ENCODE measurements at regions not wholly inside any gene's neighbourhood (a gene's known extent, or its start where the extent isn't known, plus 50 kb on each side); places are given as distances from the start of the nearest gene placed in this dataset.

- DNase-seq (ENCODE audit: low read depth) = no peak
- TF ChIP-seq, protein P1, sequence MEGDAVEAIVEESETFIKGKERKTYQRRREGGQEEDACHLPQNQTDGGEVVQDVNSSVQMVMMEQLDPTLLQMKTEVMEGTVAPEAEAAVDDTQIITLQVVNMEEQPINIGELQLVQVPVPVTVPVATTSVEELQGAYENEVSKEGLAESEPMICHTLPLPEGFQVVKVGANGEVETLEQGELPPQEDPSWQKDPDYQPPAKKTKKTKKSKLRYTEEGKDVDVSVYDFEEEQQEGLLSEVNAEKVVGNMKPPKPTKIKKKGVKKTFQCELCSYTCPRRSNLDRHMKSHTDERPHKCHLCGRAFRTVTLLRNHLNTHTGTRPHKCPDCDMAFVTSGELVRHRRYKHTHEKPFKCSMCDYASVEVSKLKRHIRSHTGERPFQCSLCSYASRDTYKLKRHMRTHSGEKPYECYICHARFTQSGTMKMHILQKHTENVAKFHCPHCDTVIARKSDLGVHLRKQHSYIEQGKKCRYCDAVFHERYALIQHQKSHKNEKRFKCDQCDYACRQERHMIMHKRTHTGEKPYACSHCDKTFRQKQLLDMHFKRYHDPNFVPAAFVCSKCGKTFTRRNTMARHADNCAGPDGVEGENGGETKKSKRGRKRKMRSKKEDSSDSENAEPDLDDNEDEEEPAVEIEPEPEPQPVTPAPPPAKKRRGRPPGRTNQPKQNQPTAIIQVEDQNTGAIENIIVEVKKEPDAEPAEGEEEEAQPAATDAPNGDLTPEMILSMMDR (IDR thresholded peaks at IDR 0.05; ENCODE audit: control insufficient read depth, insufficient read depth, low read depth, low read length, missing control alignments) = no peak
- H3K4me3 ChIP-seq (ENCODE audit: control insufficient read depth, low read depth, low read length) = no peak overlapping the region
Observed at GRCh38 chr4:79497001-79497400, 89.0 kb upstream of the GK2 start.

GRCh38 chr4:79495447-79495846 is 87.4 kb upstream of the GK2 start:
- TF ChIP-seq, protein P1 (IDR thresholded peaks at IDR 0.05; ENCODE audit: control insufficient read depth, insufficient read depth, low read depth, low read length, missing control alignments) = no peak
- no peak overlapping the region for H3K4me3 ChIP-seq (ENCODE audit: control insufficient read depth, low read depth, low read length)
- no peak for DNase-seq (ENCODE audit: low read depth)

DNA sequence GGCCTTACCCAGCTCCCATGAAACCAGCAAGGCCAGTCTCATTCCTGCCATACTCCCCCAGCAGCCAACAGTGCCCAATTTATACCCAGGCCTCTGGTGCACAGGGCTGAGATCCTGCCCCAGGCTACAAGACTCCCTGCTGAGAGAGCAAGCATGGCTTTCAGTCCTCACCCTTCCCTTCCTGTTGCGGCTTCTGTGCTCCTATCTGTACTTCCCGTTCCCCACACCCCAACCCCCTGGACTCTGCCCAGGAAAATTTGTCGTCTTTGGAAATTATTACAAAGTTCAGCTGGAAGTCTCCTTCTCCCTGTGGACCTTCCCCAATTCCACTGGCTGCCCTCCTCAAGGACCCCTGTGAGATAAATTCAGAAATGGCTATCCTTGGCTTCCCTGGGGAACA is 84.1 kb upstream of the GK2 start:
- DNase-seq (ENCODE audit: low read depth) = no peak
- TF ChIP-seq, protein P1 (IDR thresholded peaks at IDR 0.05; ENCODE audit: control insufficient read depth, insufficient read depth, low read depth, low read length, missing control alignments) = no peak

GRCh38 chr4:79489506-79489905 is 81.5 kb upstream of the GK2 start:
- H3K4me3 ChIP-seq (ENCODE audit: control insufficient read depth, low read depth, low read length) = no peak overlapping the region
- TF ChIP-seq, protein P1 (IDR thresholded peaks at IDR 0.05; ENCODE audit: control insufficient read depth, insufficient read depth, low read depth, low read length, missing control alignments) = no peak
- DNase-seq (ENCODE audit: low read depth) = no peak

More for the DNA sequence above, 84.1 kb upstream of the GK2 start:
- no peak overlapping the region for H3K4me3 ChIP-seq (ENCODE audit: control insufficient read depth, low read depth, low read length)

DNA sequence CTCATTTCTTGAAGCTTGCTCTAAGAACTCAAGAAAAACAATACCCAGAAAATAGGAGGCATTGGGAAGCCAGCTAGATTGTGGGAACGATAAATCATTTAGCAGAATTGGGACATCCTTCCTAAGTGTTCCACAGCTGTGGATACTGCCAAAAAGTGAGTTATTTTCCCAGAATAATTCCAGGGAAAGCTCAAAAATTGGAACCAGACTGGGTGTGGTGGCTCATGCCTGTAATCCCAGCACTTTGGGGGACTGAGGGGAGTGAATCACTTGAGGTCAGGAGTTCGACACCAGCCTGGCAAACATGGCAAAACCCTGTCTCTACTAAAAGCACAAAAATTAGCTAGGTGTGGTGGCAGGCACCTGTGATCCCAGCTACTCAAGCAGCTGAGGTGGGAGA is 68.2 kb upstream of the GK2 start:
- no peak overlapping the region for H3K4me3 ChIP-seq (ENCODE audit: control insufficient read depth, low read depth, low read length)
- TF ChIP-seq, protein P1 (IDR thresholded peaks at IDR 0.05; ENCODE audit: control insufficient read depth, insufficient read depth, low read depth, low read length, missing control alignments) = no peak
- DNase-seq (ENCODE audit: low read depth) = no peak

DNA sequence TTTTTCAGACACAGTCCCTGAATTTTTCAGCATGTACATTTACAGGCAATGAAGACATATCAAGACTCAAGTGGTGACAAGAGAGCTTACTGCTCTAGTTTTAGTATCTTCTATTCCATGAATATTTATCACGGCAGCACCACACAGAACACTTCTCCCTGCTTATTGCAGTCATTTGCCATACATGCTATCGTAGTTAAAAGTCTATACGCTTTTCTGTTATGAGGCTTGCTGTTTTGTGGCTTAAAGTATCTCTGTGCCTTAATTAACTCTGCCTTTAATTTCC is 65.4 kb upstream of the GK2 start:
- no peak for DNase-seq (ENCODE audit: low read depth)
- H3K4me3 ChIP-seq (ENCODE audit: control insufficient read depth, low read depth, low read length) = no peak overlapping the region
- TF ChIP-seq, protein P1 (IDR thresholded peaks at IDR 0.05; ENCODE audit: control insufficient read depth, insufficient read depth, low read depth, low read length, missing control alignments) = no peak
